Renal pelvis (tissue), 1 donor: ENCODE measurements at regions not wholly inside any gene's neighbourhood (a gene's known extent, or its start where the extent isn't known, plus 50 kb on each side); places are given as distances from the start of the nearest gene placed in this dataset.

Experiments used
- DNase-seq: peaks from one replicate; pipeline ENCODE4 v3.0.0-alpha.2; 2013

GRCh38 chr1:5713101-5714010 is 278.9 kb downstream of the NPHP4 start:
- no peak for DNase-seq

- DNase-seq: no peak
These were observed 280.1 kb downstream of the NPHP4 start for GRCh38 chr1:5711956-5712645.

GRCh38 chr1:5711079-5711478 is 281.1 kb downstream of the NPHP4 start:
- DNase-seq: no peak

- DNase-seq: no peak
These were observed 282.2 kb downstream of the NPHP4 start for GRCh38 chr1:5709976-5710375.

- no peak for DNase-seq
These were observed 282.7 kb downstream of the NPHP4 start for GRCh38 chr1:5709461-5709975.

- DNase-seq: no peak
These were observed 283.6 kb downstream of the NPHP4 start for GRCh38 chr1:5708346-5709245.

- no peak for DNase-seq
These were observed 284.5 kb downstream of the NPHP4 start for GRCh38 chr1:5707566-5708345.

- no peak for DNase-seq
These were observed 286.0 kb downstream of the NPHP4 start for GRCh38 chr1:5706239-5706638.

- DNase-seq: no peak
These were observed 286.5 kb downstream of the NPHP4 start for GRCh38 chr1:5705751-5706150.

- DNase-seq: no peak
These were observed 287.4 kb downstream of the NPHP4 start for GRCh38 chr1:5704561-5705514.

GRCh38 chr1:5701642-5702041 is 290.6 kb downstream of the NPHP4 start:
- no peak for DNase-seq

GRCh38 chr1:5693568-5693967 is 298.7 kb downstream of the NPHP4 start:
- no peak for DNase-seq

- no peak for DNase-seq
These were observed 299.6 kb downstream of the NPHP4 start for GRCh38 chr1:5692664-5693063.

GRCh38 chr1:5691795-5692509 is 300.3 kb downstream of the NPHP4 start:
- no peak for DNase-seq

GRCh38 chr1:5690898-5691297 is 301.3 kb downstream of the NPHP4 start:
- DNase-seq: no peak

GRCh38 chr1:5690291-5690690 is 301.9 kb downstream of the NPHP4 start:
- DNase-seq: no peak

GRCh38 chr1:5688081-5689077 is 303.8 kb downstream of the NPHP4 start:
- no peak for DNase-seq
